Superior temporal gyrus (tissue), 1 donor: ENCODE measurements at regions not wholly inside any gene's neighbourhood (a gene's known extent, or its start where the extent isn't known, plus 50 kb on each side); places are given as distances from the start of the nearest gene placed in this dataset.

Experiments used
- DNase-seq: peaks from one replicate; pipeline ENCODE4 v3.0.0-alpha.2; 2016; ENCODE audit errors: extremely low spot score

DNA sequence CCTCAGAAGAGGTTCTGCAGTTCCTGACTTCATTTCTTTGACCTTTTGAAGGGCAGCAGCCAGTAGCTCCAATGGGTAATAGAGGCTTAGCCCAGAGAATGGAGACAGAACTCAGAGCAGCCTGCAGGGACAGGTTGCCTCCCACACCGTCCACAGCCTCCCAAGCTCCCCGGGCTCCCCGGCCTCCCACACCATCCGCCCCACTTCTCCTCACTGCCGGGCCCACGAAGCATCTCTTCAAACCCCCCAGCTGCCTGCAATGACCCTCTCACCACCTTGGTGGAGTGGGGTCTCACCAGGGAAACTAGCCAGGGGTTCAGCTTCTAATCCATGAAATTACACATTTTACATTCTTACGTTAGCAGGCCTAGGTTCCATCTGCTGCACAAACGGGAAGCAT lies 652.0 kb upstream of the SALL3 start:
- DNase-seq, result no peak

DNA sequence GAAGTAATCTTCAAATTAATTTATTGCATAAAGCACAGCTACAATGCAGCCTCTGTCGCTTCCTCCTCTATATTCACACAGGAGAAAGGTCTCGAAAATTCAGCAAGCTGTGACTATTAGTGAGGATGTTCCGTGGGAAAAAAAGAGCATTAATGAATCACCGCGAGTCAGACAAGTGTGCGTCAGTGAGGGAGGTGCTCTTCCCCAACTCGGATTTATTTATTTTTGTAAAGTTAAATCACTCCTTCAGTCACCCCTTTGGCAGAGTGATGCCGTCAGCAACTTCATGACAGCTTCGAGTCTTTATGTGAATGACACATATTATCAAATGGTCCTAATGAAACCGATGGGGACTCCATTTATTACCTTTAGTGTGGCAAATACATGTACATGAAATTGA lies 648.9 kb upstream of the SALL3 start:
- DNase-seq, result no peak

DNA sequence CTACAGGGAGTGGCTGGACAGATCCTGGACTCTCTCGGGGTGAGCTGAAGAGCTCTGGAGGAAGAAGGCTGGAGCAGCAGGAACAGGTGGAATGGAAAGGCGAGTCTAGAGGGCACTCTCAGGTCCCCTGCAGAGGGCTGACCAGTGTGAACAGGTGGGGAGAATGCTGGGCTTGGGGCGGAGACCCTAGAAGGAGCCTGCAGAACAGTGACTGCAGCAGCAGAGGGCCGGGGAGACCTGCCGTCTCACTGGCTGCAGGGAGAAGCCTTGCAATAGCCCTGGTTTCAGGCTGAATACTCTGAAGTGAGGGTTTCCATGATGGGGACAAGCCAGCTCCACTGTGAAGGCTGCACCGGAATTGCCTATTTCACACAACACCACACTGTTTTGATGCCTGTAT lies 626.7 kb upstream of the SALL3 start:
- no peak for DNase-seq

DNA sequence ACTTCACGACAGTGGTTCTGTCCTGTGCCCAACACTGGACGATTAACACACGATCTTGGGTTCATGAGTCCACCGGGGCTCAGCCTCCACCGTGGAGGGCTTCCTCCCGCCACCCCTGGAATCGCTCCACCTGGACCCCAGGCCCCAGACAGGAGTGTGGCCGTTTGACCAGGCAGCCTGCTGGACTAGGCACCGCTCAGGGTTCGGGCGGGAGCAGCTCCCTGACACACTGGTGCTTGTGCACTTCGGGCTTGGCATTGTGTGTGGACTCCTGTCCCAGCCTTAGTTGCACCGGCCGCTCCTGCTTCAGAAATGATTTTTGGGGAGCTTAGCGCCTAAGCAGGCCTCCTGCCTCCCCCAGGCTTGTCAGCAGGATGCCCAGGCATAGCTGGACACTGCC lies 617.4 kb upstream of the SALL3 start:
- DNase-seq, result no peak

- DNase-seq, result no peak
These were observed 615.8 kb upstream of the SALL3 start for GRCh38 chr18:78363556-78364387.

- no peak for DNase-seq
These were observed 615.1 kb upstream of the SALL3 start for GRCh38 chr18:78364388-78364960.

GRCh38 chr18:78367996-78368395 lies 611.6 kb upstream of the SALL3 start:
- DNase-seq, result no peak

DNA sequence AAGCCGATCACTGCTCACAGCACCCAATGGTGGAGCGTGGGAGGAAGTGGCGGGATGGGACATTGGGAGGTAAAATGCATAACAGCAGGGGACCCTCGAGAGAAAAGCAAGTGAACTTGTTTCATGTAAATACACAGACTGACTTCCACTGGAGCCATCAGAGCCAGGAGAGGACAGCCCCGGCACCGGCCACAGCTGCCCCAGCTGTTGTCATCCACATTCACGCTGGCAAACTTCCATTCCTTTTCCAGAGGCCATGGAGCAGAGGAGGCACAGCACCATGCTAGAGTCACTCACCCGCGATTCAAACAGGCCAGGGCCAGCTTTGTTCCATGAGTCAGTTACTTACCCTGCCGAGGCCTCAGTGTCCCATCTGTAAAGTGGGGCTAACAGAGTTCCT lies 610.9 kb upstream of the SALL3 start:
- DNase-seq, result no peak

- DNase-seq, result no peak
These were observed 603.6 kb upstream of the SALL3 start for GRCh38 chr18:78376046-78376445.

DNA sequence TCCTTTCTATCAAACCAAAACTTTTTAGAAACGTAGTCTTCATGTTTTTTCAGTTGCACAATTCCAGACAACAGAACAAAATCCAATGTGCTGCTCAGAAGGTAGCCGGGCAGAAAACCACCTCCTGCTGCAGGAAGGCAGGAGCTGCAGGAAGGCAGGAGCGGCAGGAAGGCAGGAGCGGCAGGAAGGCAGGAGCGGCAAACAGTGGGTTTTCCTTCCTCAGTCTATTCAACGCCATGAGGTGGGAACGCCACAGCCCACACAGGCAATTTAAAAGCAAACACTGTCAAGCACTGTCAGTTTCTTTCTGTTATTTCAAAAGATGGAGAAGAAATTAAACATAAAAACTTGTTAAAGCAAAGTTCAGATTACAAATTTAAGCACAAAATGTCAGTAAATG lies 601.2 kb upstream of the SALL3 start:
- DNase-seq, result no peak

GRCh38 chr18:78378983-78379382 lies 600.6 kb upstream of the SALL3 start:
- DNase-seq, result no peak

GRCh38 chr18:78390348-78390951 lies 589.2 kb upstream of the SALL3 start:
- DNase-seq, result no peak

GRCh38 chr18:78390952-78391348 lies 588.7 kb upstream of the SALL3 start:
- no peak for DNase-seq

DNA sequence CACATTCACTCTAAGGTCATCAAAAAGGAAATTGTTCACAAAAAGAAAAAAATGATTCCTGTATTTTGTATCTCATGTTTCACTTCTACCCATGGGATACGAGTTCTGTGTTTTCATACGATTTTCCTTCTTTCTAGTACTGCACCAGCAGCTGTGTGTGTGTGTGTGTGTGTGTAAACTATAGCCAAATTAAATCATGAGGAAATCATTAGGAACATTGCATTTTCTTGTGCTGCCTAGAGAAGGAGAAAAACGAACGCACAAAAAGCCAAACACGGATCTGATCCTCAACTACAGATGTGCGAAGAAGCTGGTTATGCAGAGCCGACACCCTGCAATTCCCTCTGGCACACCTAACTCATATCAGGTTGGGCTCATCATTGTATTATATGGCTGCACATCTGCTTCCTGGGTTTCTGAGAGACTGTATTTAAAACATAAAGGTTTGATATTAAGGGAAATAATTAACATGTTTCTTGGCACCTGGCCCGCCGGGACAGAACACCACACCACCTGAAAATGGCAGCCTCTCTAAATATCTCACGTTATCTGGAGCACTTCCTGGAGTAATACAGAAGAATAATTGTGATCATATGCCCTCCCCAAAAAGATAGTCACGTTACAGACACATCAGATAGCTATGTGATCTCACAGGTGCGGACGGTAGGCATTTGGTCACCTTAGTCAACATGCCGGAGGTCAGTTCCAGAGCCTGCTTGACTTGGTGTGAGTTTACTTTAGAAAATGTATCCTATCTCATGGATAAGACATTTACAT lies 586.3 kb upstream of the SALL3 start:
- no peak for DNase-seq

DNA sequence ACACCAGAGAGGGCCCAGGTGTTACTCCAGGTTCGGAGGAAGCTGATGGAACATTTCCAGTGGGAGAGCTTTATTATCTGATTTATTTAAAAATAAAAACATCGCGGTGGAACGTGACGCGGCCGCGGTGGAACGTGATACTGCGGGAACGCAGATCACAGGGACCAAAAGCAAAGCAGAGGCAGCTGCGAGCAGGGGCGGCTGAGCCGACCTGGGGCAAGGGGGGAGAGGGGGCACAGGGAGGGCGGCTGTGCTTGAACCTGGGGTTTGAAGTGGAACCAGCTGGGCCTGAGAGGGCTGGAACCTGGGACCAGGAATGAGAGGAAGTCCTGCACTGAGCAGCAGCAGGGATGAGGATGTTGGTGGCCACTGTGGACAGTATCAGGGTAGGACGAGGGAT lies 583.5 kb upstream of the SALL3 start:
- no peak for DNase-seq

GRCh38 chr18:78396756-78397155 lies 582.9 kb upstream of the SALL3 start:
- no peak for DNase-seq

GRCh38 chr18:78399992-78400503 lies 579.6 kb upstream of the SALL3 start:
- no peak for DNase-seq

DNA sequence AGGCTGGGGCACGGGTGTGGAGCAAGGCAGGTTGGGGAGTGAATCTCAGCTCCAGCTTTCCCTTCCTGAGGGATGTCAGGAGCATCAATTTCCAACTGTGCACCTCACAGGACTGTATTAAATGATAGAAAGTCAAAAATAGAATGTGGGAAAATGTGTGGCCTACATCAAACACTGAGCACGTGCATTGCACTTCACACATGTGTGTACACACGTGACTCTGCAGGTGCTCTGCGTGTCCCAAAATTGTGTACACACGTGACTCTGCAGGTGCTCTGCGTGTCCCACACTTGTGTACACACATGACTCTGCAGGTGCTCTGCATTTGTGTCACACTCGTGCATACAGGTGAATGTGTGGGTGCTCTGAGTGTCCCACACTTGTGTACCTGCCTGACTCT lies 577.2 kb upstream of the SALL3 start:
- DNase-seq, result no peak

- no peak for DNase-seq
These were observed 576.7 kb upstream of the SALL3 start for GRCh38 chr18:78402966-78403365.

- DNase-seq, result no peak
These were observed 576.2 kb upstream of the SALL3 start for GRCh38 chr18:78403371-78403770.

GRCh38 chr18:78405763-78406162 lies 573.9 kb upstream of the SALL3 start:
- DNase-seq, result no peak

- DNase-seq, result no peak
These were observed 572.7 kb upstream of the SALL3 start for GRCh38 chr18:78406743-78407465.
